Mucosa of descending colon (tissue), 3 donors: ENCODE measurements at regions not wholly inside any gene's neighbourhood (a gene's known extent, or its start where the extent isn't known, plus 50 kb on each side); places are given as distances from the start of the nearest gene placed in this dataset.

Experiments used
- ATAC-seq: fragments of 200-7000 bp; cut with Tn5 transposase; one replicate; pipeline ENCODE4 v1.9.1; 2020; ENCODE audit warnings: mild to moderate bottlenecking, moderate library complexity
- DNase-seq, 3 donors: peaks; one replicate each; pipeline ENCODE4 v3.0.0-alpha.2; 2020
- H3K36me3 ChIP-seq: fragments of 200-600 bp; one replicate; pipeline ENCODE4 v1.8.0; 2021; ENCODE audit warnings: low read depth, mild to moderate bottlenecking
- H3K4me1 ChIP-seq: fragments of 200-600 bp; one replicate; pipeline ENCODE4 v1.8.0; 2021; ENCODE audit warnings: low read depth, mild to moderate bottlenecking
- H3K4me3 ChIP-seq: fragments of 200-600 bp; one replicate; pipeline ENCODE4 v1.8.0; 2021; ENCODE audit warnings: mild to moderate bottlenecking
- H3K9me3 ChIP-seq: fragments of 200-600 bp; one replicate; pipeline ENCODE4 v1.8.0; 2021; ENCODE audit warnings: mild to moderate bottlenecking
- CTCF ChIP-seq: fragments of 200-600 bp; IDR thresholded peaks from one replicate; pipeline ENCODE4 v1.8.0; 2022; ENCODE audit warnings: antibody characterized with exemption, mild to moderate bottlenecking
- intact Hi-C, 2 donors: fragments of 100-400 bp; cut with DNase I in 1 of 2; cut with micrococcal nuclease in 1 of 2; formaldehyde crosslinking; loops; one replicate each; pipeline versions ENCODE4 v1.11.0 to v1.11.1; 2022; cut with DNase I, micrococcal nuclease
- donor health status: DM: no; HTN: no; CAD: no; lungs with moderate emphysema.
- donor health status: DM: no; HTN: no; CAD: no.
- donor health status: DM: no; HTN: yes; CAD: no.

GRCh38 chr20:5471368-5471767, 139.4 kb downstream of the GPCPD1 start:
- no peak for DNase-seq
- TF ChIP-seq CTCF, result no peak

GRCh38 chr20:5470943-5471342, 139.9 kb downstream of the GPCPD1 start:
- Histone ChIP-seq H3K4me1 (no peaks in the 10 kb centered on the region), H3K36me3 (no peaks in the 10 kb centered on the region), H3K4me3 (no peak overlapping the region), H3K9me3 (no peaks in the 10 kb centered on the region)
- intact Hi-C loops, result no loop called here
- DNase-seq (no peak), ATAC-seq (no peak)
- no peak for TF ChIP-seq CTCF

More at GRCh38 chr20:5471368-5471767, 139.4 kb downstream of the GPCPD1 start:
- intact Hi-C loops, result no loop called here
- ATAC-seq, result no peak
- Histone ChIP-seq H3K36me3 (no peaks in the 10 kb centered on the region), H3K9me3 (no peaks in the 10 kb centered on the region), H3K4me1 (no peaks in the 10 kb centered on the region), H3K4me3 (no peak overlapping the region)

GRCh38 chr20:5470458-5470857, 140.3 kb downstream of the GPCPD1 start:
- ATAC-seq, result no peak
- intact Hi-C loops, result no loop called here
- DNase-seq, result no peak

GRCh38 chr20:5469111-5469510, 141.7 kb downstream of the GPCPD1 start:
- H3K9me3 ChIP-seq, result no peaks in the 10 kb centered on the region
- ATAC-seq, result no peak
- intact Hi-C loops, result no loop called here

More at GRCh38 chr20:5470458-5470857, 140.3 kb downstream of the GPCPD1 start:
- TF ChIP-seq CTCF, result no peak
- Histone ChIP-seq H3K36me3 (no peaks in the 10 kb centered on the region), H3K9me3 (no peaks in the 10 kb centered on the region), H3K4me3 (no peak overlapping the region), H3K4me1 (no peaks in the 10 kb centered on the region)

GRCh38 chr20:5467086-5467485, 143.7 kb downstream of the GPCPD1 start:
- intact Hi-C loops, result no loop called here
- Histone ChIP-seq H3K4me3 (no peak overlapping the region), H3K9me3 (no peaks in the 10 kb centered on the region), H3K36me3 (no peaks in the 10 kb centered on the region), H3K4me1 (no peaks in the 10 kb centered on the region)
- TF ChIP-seq CTCF, result no peak
- ATAC-seq (no peak), DNase-seq (no peak)

More at GRCh38 chr20:5469111-5469510, 141.7 kb downstream of the GPCPD1 start:
- Histone ChIP-seq H3K4me1 (no peaks in the 10 kb centered on the region), H3K4me3 (no peak overlapping the region), H3K36me3 (no peaks in the 10 kb centered on the region)
- no peak for DNase-seq
- no peak for TF ChIP-seq CTCF

GRCh38 chr20:5465604-5465927, 145.2 kb downstream of the GPCPD1 start:
- no peaks in the 10 kb centered on the region for H3K36me3 ChIP-seq
- DNase-seq (no peak), ATAC-seq (no peak)
- H3K9me3 ChIP-seq, result peaks cover 2% of the 10 kb centered on the region
- no peak overlapping the region for H3K4me3 ChIP-seq
- intact Hi-C loops, result no loop called here
- no peak for TF ChIP-seq CTCF
- H3K4me1 ChIP-seq, result no peaks in the 10 kb centered on the region
